A549 (cell line): ENCODE measurements at regions not wholly inside any gene's neighbourhood (a gene's known extent, or its start where the extent isn't known, plus 50 kb on each side); places are given as distances from the start of the nearest gene placed in this dataset.

Experiments used
- ATAC-seq, 2 experiments: fragments of 200-7000 bp in 1 of 2; fragments of >200 bp in 1 of 2; cut with Nextera tagmentation in 1 of 2; cut with Tn5 transposase in 1 of 2; 3 replicates each; pipeline versions ENCODE4 v1.8.0 to v1.9.1; 2018 to 2020; ENCODE audit warnings: mild to moderate bottlenecking in 1 of 2, moderate library complexity in 1 of 2
- CTCF ChIA-PET: fragments of 300-600 bp; sonication (Branson Sonifier 250); formaldehyde crosslinking; extraction: SDS; loops from one replicate; lab custom pipeline; 2021; ENCODE audit warnings: antibody characterized with exemption, inconsistent platforms; lab: Yijun Ruan, JAX
- POLR2A ChIA-PET: fragments of 350-600 bp; formaldehyde crosslinking; extraction: SDS; loops from one replicate; lab custom pipeline; 2021; ENCODE audit warnings: antibody characterized with exemption, inconsistent platforms; lab: Yijun Ruan, JAX
- DNase-seq, 2 experiments: peaks; one replicate each; pipeline versions ENCODE4 v3.0.0 to v3.0.0-alpha.2; 2011 to 2016; ENCODE audit warnings: low read depth in 1 of 2, low spot score in 1 of 2
- FAIRE-seq: peaks from 2 replicates; lab custom pipeline; 2011; peaks lifted over from hg19 to GRCh38; lab: Jason Lieb, UNC
- H3K27ac ChIP-seq, 2 experiments: fragments of >200 bp; sonication (Bioruptor Twin); formaldehyde crosslinking; 3 replicates each; pipeline ENCODE4 v1.5.1; 2016 to 2017
- H3K4me1 ChIP-seq: fragments of >200 bp; sonication (Bioruptor Twin); formaldehyde crosslinking; 3 replicates; pipeline ENCODE4 v1.6.1; 2016
- H3K4me2 ChIP-seq: fragments of >200 bp; sonication (Bioruptor Twin); formaldehyde crosslinking; 3 replicates; pipeline ENCODE4 v1.6.1; 2016
- H3K4me3 ChIP-seq: fragments of >200 bp; sonication (Bioruptor Twin); formaldehyde crosslinking; 3 replicates; pipeline ENCODE4 v1.5.1; 2016
- H3K9me3 ChIP-seq: fragments of >200 bp; sonication (Bioruptor Twin); formaldehyde crosslinking; 3 replicates; pipeline ENCODE4 v1.6.1; 2016
- CEBPB ChIP-seq, 2 experiments: fragments of >200 bp in 1 of 2; sonication (Bioruptor Twin) in 1 of 2; formaldehyde crosslinking in 1 of 2; IDR thresholded peaks; 2 replicates each; pipeline ENCODE4 v1.6.1; 2012 to 2016
- CTCF ChIP-seq: fragments of >200 bp; sonication (Bioruptor Twin); formaldehyde crosslinking; IDR thresholded peaks from 3 replicates; pipeline ENCODE4 v1.5.1; 2016
- ESRRA ChIP-seq: fragments of 150-350 bp; IDR thresholded peaks from 2 replicates; pipeline ENCODE4 v1.6.1; 2014; ENCODE audit warnings: mild to moderate bottlenecking, low read length, borderline replicate concordance
- FOSB ChIP-seq: fragments of 250-450 bp; sonication (Bioruptor Pico); IDR thresholded peaks from 2 replicates; pipeline ENCODE4 v1.5.0; 2020; ENCODE audit warnings: mild to moderate bottlenecking, moderate library complexity
- HDAC2 ChIP-seq: fragments of 200-600 bp; sonication (generic); IDR thresholded peaks from 2 replicates; pipeline ENCODE4 v1.6.1; 2016
- HES2 ChIP-seq: fragments of >200 bp; sonication (Bioruptor Twin); formaldehyde crosslinking; IDR thresholded peaks from 2 replicates; pipeline ENCODE4 v1.6.1; 2016
- HOXB5 ChIP-seq: fragments of 250-450 bp; sonication (Bioruptor Pico); IDR thresholded peaks from 2 replicates; pipeline ENCODE4 v1.5.0; 2020; ENCODE audit warnings: mild to moderate bottlenecking, moderate library complexity
- JUN ChIP-seq, 2 experiments: fragments of >200 bp; sonication (Bioruptor Twin); formaldehyde crosslinking; IDR thresholded peaks; 2 replicates in 1 of 2; 3 replicates in 1 of 2; pipeline ENCODE4 v1.6.1; 2016 to 2017
- JUNB ChIP-seq: fragments of >200 bp; sonication (Bioruptor Twin); formaldehyde crosslinking; IDR thresholded peaks from 2 replicates; pipeline ENCODE4 v1.6.1; 2016
- KDM1A ChIP-seq: fragments of 200-600 bp; sonication (generic); IDR thresholded peaks from 2 replicates; pipeline ENCODE4 v1.6.1; 2016; ENCODE audit warnings: low read depth, mild to moderate bottlenecking
- KDM5A ChIP-seq: fragments of 200-600 bp; sonication (generic); IDR thresholded peaks from 2 replicates; pipeline ENCODE4 v1.6.1; 2016; ENCODE audit warnings: antibody characterized with exemption, mild to moderate bottlenecking
- POLR2A ChIP-seq: IDR thresholded peaks from 2 replicates; pipeline ENCODE4 v1.6.1; 2012; ENCODE audit warnings: mild to moderate bottlenecking, low read length
- RAD21 ChIP-seq, 2 experiments: fragments of >200 bp in 1 of 2; sonication (Bioruptor Twin) in 1 of 2; formaldehyde crosslinking in 1 of 2; IDR thresholded peaks in 1 of 2; conservative IDR thresholded peaks in 1 of 2; 2 replicates in 1 of 2; 3 replicates in 1 of 2; pipeline ENCODE4 v1.6.1; 2012 to 2018; ENCODE audit warnings: inconsistent platforms in 1 of 2
- RARB ChIP-seq: fragments of 250-450 bp; sonication (Bioruptor Pico); IDR thresholded peaks from 2 replicates; pipeline ENCODE4 v1.8.0; 2021; ENCODE audit warnings: mild to moderate bottlenecking, moderate library complexity
- RFX5 ChIP-seq: fragments of 450-650 bp; IDR thresholded peaks from 2 replicates; pipeline ENCODE4 v1.7.1; 2014; ENCODE audit warnings: antibody characterized with exemption, mild to moderate bottlenecking, moderate library complexity
- RNF2 ChIP-seq: fragments of 200-600 bp; sonication (generic); IDR thresholded peaks from 2 replicates; pipeline ENCODE4 v1.6.1; 2016; ENCODE audit warnings: low read depth, mild to moderate bottlenecking, antibody characterized with exemption, moderate library complexity, borderline replicate concordance
- TFCP2L1 ChIP-seq: fragments of 250-450 bp; sonication (Bioruptor Pico); IDR thresholded peaks from 2 replicates; pipeline ENCODE4 v1.5.0; 2021; ENCODE audit warnings: mild to moderate bottlenecking
- TP53 ChIP-seq: fragments of 250-450 bp; sonication (Bioruptor Pico); IDR thresholded peaks from 2 replicates; pipeline ENCODE4 v1.5.0; 2021; ENCODE audit warnings: mild to moderate bottlenecking, moderate library complexity
- ZNF302 ChIP-seq: fragments of 250-450 bp; sonication (Bioruptor Pico); IDR thresholded peaks from 2 replicates; pipeline ENCODE4 v1.9.0; 2021; ENCODE audit warnings: inconsistent platforms, mild to moderate bottlenecking, moderate library complexity
- WGBS: methylation state at CpG from one replicate; pipeline ENCODE4 v1.1.6; 2017; ENCODE audit errors: missing lambda C conversion rate; 5-methylcytosine and 5-hydroxymethylcytosine counted together

GRCh38 chr13:47277774-47278173 lies 380.9 kb upstream of the HTR2A start:
- no peak for DNase-seq
- no peak overlapping the region for H3K4me2 ChIP-seq
- ChIA-PET POLR2A (no interaction called here), CTCF (no interaction called here)
- no peak for FAIRE-seq
- ATAC-seq = no peak
- no peaks in the 10 kb centered on the region for H3K4me1 ChIP-seq
- no peaks in the 10 kb centered on the region for H3K9me3 ChIP-seq
- no peak overlapping the region for H3K4me3 ChIP-seq
- WGBS = 25% methylated on average over 1 of the region's 1 CpG
- TF ChIP-seq HDAC2 (no peak), KDM1A (no peak), RARB (CRISPR knock-in tag) (no peak), JUNB (no peak), HOXB5 (CRISPR knock-in tag) (no peak), CEBPB (IDR thresholded peaks at IDR 0.05) (peak; percentile 50 to 78; a peak in 3 of 4 replicates), RNF2 (no peak)
- H3K27ac ChIP-seq = no peak overlapping the region

- ChIA-PET POLR2A (no interaction called here), CTCF (no interaction called here)
- TF ChIP-seq FOSB (CRISPR knock-in tag) (no peak), HDAC2 (no peak)
- Histone ChIP-seq H3K4me2 (no peak overlapping the region), H3K27ac (no peak overlapping the region), H3K4me1 (no peaks in the 10 kb centered on the region), H3K9me3 (no peaks in the 10 kb centered on the region), H3K4me3 (no peak overlapping the region)
- no peak for DNase-seq
- WGBS = 44% methylated on average over 2 of the region's 2 CpGs
- ATAC-seq = no peak
- no peak for FAIRE-seq
These were observed 371.4 kb upstream of the HTR2A start for GRCh38 chr13:47268270-47268669.

GRCh38 chr13:47258384-47258783 lies 361.5 kb upstream of the HTR2A start:
- Histone ChIP-seq H3K9me3 (no peaks in the 10 kb centered on the region), H3K4me3 (no peak overlapping the region), H3K27ac (no peak overlapping the region)
- no peak for ATAC-seq
- WGBS = 8% methylated on average over 2 of the region's 2 CpGs
- no peak for DNase-seq
- CTCF ChIA-PET = no interaction called here
- FAIRE-seq = no peak
- POLR2A ChIA-PET = no interaction called here
- TF ChIP-seq RFX5 = no peak
- TF ChIP-seq TP53 (CRISPR knock-in tag) = no peak
- TF ChIP-seq, all 56 proteins: peak for 0
- Histone ChIP-seq H3K4me1 (no peaks in the 10 kb centered on the region), H3K4me2 (no peak overlapping the region)

GRCh38 chr13:47256618-47257017 lies 359.8 kb upstream of the HTR2A start:
- CTCF ChIA-PET = no interaction called here
- H3K4me3 ChIP-seq = no peak overlapping the region
- no peaks in the 10 kb centered on the region for H3K9me3 ChIP-seq
- FAIRE-seq (no peak), ATAC-seq (no peak), DNase-seq (no peak)
- POLR2A ChIA-PET = no interaction called here
- no peaks in the 10 kb centered on the region for H3K4me1 ChIP-seq
- 6% methylated on average over 1 of the region's 1 CpG for WGBS
- no peak overlapping the region for H3K4me2 ChIP-seq
- no peak overlapping the region for H3K27ac ChIP-seq
- TF ChIP-seq RAD21 (conservative IDR thresholded peaks at IDR 0.05 in 1 of 2, IDR thresholded peaks at IDR 0.05 in 1 of 2) = no peak
- no peak for TF ChIP-seq HES2

- DNase-seq (no peak), FAIRE-seq (no peak), ATAC-seq (no peak)
- Histone ChIP-seq H3K4me1 (no peaks in the 10 kb centered on the region), H3K4me2 (no peak overlapping the region), H3K4me3 (no peak overlapping the region), H3K27ac (no peak overlapping the region), H3K9me3 (no peaks in the 10 kb centered on the region)
- CTCF ChIA-PET = no interaction called here
- 0% methylated on average over 1 of the region's 1 CpG for WGBS
- POLR2A ChIA-PET = no interaction called here
- no peak for TF ChIP-seq POLR2A
- TF ChIP-seq JUN (IDR thresholded peaks at IDR 0.05) = no peak
- TF ChIP-seq ESRRA = no peak
- TF ChIP-seq CTCF = no peak
- TF ChIP-seq TFCP2L1 (CRISPR knock-in tag) = no peak
- TF ChIP-seq KDM5A = no peak
- no peak for TF ChIP-seq ZNF302 (CRISPR knock-in tag)
These were observed 355.8 kb upstream of the HTR2A start for GRCh38 chr13:47252627-47253026.
